Ovary (tissue), 3 donors: ENCODE measurements at regions not wholly inside any gene's neighbourhood (a gene's known extent, or its start where the extent isn't known, plus 50 kb on each side); places are given as distances from the start of the nearest gene placed in this dataset.

Experiments
- CTCF ChIP-seq, 3 donors: fragments of 450-650 bp in 2 of 3; fragments of 200-600 bp in 1 of 3; IDR thresholded peaks; one replicate each; pipeline versions ENCODE4 v1.5.1 to v1.8.0; 2016 to 2022; ENCODE audit warnings: antibody characterized with exemption in 3 of 3, mild to moderate bottlenecking in 1 of 3
- EP300 ChIP-seq: sonication (generic); formaldehyde crosslinking; IDR thresholded peaks from one replicate; pipeline ENCODE4 v1.6.1; 2017; ENCODE audit warnings: antibody characterized with exemption
- POLR2A ChIP-seq: fragments of 450-650 bp; IDR thresholded peaks from one replicate; pipeline ENCODE4 v1.6.1; 2017; ENCODE audit warnings: antibody characterized with exemption, mild to moderate bottlenecking, moderate library complexity
- donor health status: DM: no; HTN: no; CAD: no.

- TF ChIP-seq POLR2A (no peak), CTCF (IDR thresholded peaks at IDR 0.05) (no peak), EP300 (no peak)
These were observed 163.1 kb upstream of the MEIS1 start for GRCh38 chr2:66271777-66272176.
